Mesenchymal stem cell (in vitro differentiated cells and primary cell): ENCODE measurements at regions not wholly inside any gene's neighbourhood (a gene's known extent, or its start where the extent isn't known, plus 50 kb on each side); places are given as distances from the start of the nearest gene placed in this dataset.

Experiments
- DNase-seq: peaks from one replicate; pipeline ENCODE4 v3.0.0-alpha.2; 2013
- H2AFZ ChIP-seq: one replicate; pipeline ENCODE4 v1.6.1; 2013; ENCODE audit warnings: low read depth, mild to moderate bottlenecking, control low read depth, inconsistent platforms, low read length, moderate library complexity
- H2AK5ac ChIP-seq: 2 replicates; pipeline ENCODE4 v1.6.1; 2013; ENCODE audit warnings: low read length, moderate library complexity, mild to moderate bottlenecking, inconsistent platforms; ENCODE audit not compliant: severe bottlenecking
- H2BK120ac ChIP-seq: one replicate; pipeline ENCODE4 v1.6.1; 2013; ENCODE audit warnings: low read depth, mild to moderate bottlenecking, inconsistent platforms, low read length, moderate library complexity
- H2BK12ac ChIP-seq, 2 experiments: one replicate each; pipeline ENCODE4 v1.6.1; 2013; ENCODE audit warnings: inconsistent platforms in 2 of 2, low read length in 2 of 2, mild to moderate bottlenecking in 2 of 2, moderate library complexity in 2 of 2, control low read depth in 1 of 2
- H2BK15ac ChIP-seq: one replicate; pipeline ENCODE4 v1.6.1; 2013; ENCODE audit warnings: mild to moderate bottlenecking, low read depth, inconsistent platforms; ENCODE audit not compliant: poor library complexity, severe bottlenecking
- H2BK5ac ChIP-seq: 2 replicates; pipeline ENCODE4 v1.6.1; 2013; ENCODE audit warnings: low read depth, mild to moderate bottlenecking, low read length, control low read depth, inconsistent platforms; ENCODE audit not compliant: poor library complexity, severe bottlenecking
- H3K14ac ChIP-seq, 2 experiments: one replicate each; pipeline ENCODE4 v1.6.1; 2013; ENCODE audit warnings: inconsistent platforms in 2 of 2, low read length in 2 of 2, control low read depth in 1 of 2, mild to moderate bottlenecking in 1 of 2, moderate library complexity in 1 of 2
- H3K18ac ChIP-seq, 2 experiments: one replicate each; pipeline ENCODE4 v1.6.1; 2013; ENCODE audit warnings: inconsistent platforms in 2 of 2, low read length in 2 of 2, control low read depth in 1 of 2, low read depth in 1 of 2, mild to moderate bottlenecking in 1 of 2
- H3K23ac ChIP-seq, 2 experiments: one replicate each; pipeline ENCODE4 v1.6.1; 2013; ENCODE audit warnings: inconsistent platforms in 2 of 2, low read length in 2 of 2, mild to moderate bottlenecking in 2 of 2, moderate library complexity in 2 of 2, control low read depth in 1 of 2
- H3K27ac ChIP-seq: 2 replicates; pipeline ENCODE4 v1.5.1; 2013; ENCODE audit warnings: mild to moderate bottlenecking, moderate library complexity, low read length, control low read depth, inconsistent platforms; ENCODE audit not compliant: poor library complexity, severe bottlenecking
- H3K27me3 ChIP-seq, 2 experiments: 2 replicates each; pipeline versions ENCODE4 v1.6.1 to v1.7.0; 2013; ENCODE audit warnings: low read length in 2 of 2, mild to moderate bottlenecking in 2 of 2, moderate library complexity in 2 of 2, control low read depth in 1 of 2, inconsistent platforms in 1 of 2; ENCODE audit not compliant: control insufficient read depth in 1 of 2, insufficient read depth in 1 of 2
- H3K36me3 ChIP-seq, 2 experiments: 2 replicates each; pipeline versions ENCODE4 v1.6.1 to v1.7.0; 2013; ENCODE audit warnings: low read length in 2 of 2, control low read depth in 1 of 2, inconsistent platforms in 1 of 2, low read depth in 1 of 2, mild to moderate bottlenecking in 1 of 2; ENCODE audit not compliant: insufficient read depth in 2 of 2, control insufficient read depth in 1 of 2
- H3K4ac ChIP-seq, 2 experiments: one replicate each; pipeline ENCODE4 v1.6.1; 2013; ENCODE audit warnings: inconsistent platforms in 2 of 2, low read length in 2 of 2, mild to moderate bottlenecking in 2 of 2, moderate library complexity in 2 of 2, control low read depth in 1 of 2, low read depth in 1 of 2
- H3K4me1 ChIP-seq: 2 replicates; pipeline ENCODE4 v1.6.1; 2013; ENCODE audit warnings: low read depth, low read length, control low read depth; ENCODE audit not compliant: control insufficient read depth, insufficient read depth
- H3K4me2 ChIP-seq: 2 replicates; pipeline ENCODE4 v1.6.1; 2013; ENCODE audit warnings: low read length, mild to moderate bottlenecking, inconsistent platforms; ENCODE audit not compliant: poor library complexity, severe bottlenecking
- H3K4me3 ChIP-seq, 2 experiments: 2 replicates each; pipeline versions ENCODE4 v1.5.1 to v1.7.0; 2013; ENCODE audit warnings: low read length in 2 of 2, mild to moderate bottlenecking in 2 of 2, control low read depth in 1 of 2, low read depth in 1 of 2; ENCODE audit not compliant: insufficient read depth in 1 of 2
- H3K79me1 ChIP-seq: replicated peaks from 2 replicates; pipeline ENCODE4 v1.6.1; 2013; ENCODE audit warnings: mild to moderate bottlenecking, control low read depth, low read length, inconsistent platforms; ENCODE audit not compliant: poor library complexity, severe bottlenecking
- H3K9ac ChIP-seq: 2 replicates; pipeline ENCODE4 v1.7.0; 2013; ENCODE audit warnings: mild to moderate bottlenecking, low read length, moderate library complexity
- H3K9me3 ChIP-seq: 2 replicates; pipeline ENCODE4 v1.7.0; 2013; ENCODE audit warnings: mild to moderate bottlenecking, low read length; ENCODE audit not compliant: control insufficient read depth
- H4K8ac ChIP-seq: one replicate; pipeline ENCODE4 v1.6.1; 2013; ENCODE audit warnings: inconsistent platforms, mild to moderate bottlenecking, low read length, moderate library complexity
- H4K91ac ChIP-seq: one replicate; pipeline ENCODE4 v1.6.1; 2013; ENCODE audit warnings: mild to moderate bottlenecking, low read length, inconsistent platforms
- WGBS: methylation state at CpG from one replicate; pipeline ENCODE4 v1.1.7; 2013; ENCODE audit warnings: mixed read lengths; 5-methylcytosine and 5-hydroxymethylcytosine counted together

- no peak for DNase-seq
These were observed 142.9 kb upstream of the ZBED5 start for GRCh38 chr11:11000579-11001283.

DNA sequence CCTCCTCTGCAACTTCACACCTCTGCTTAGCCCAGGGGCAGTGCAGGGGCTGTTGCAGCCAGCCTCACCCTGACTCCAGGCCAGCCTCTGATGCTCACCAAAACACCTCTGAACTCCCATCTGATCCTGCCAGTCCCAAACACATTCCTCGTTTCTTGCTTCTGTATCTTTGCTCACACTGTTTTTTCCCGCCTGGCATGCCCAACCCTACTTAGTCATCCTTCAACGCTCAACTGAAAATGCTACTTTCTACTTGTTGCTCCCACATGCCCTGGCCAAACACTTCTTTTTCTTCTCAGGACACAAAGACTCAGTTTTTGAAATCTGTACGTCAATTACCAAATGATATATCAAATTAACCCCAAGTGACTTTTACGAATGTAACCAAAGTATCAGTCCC lies 140.8 kb upstream of the ZBED5 start:
- Histone ChIP-seq H3K14ac (no peak overlapping the region), H3K4ac (no peak overlapping the region), H3K27ac (no peak overlapping the region), H2BK15ac (no peak overlapping the region), H3K9me3 (no peaks in the 10 kb centered on the region), H3K4me3 (no peak overlapping the region), H3K79me1 (no peaks in the 10 kb centered on the region), H3K9ac (no peak overlapping the region), H3K18ac (no peak overlapping the region), H3K27me3 (peaks cover 20 to 51% of the 10 kb centered on the region in 2 experiments), H4K8ac (no peak overlapping the region), H3K4me2 (no peak overlapping the region), H3K23ac (no peak overlapping the region), H2BK12ac (no peak overlapping the region), H2AFZ (no peak overlapping the region), H4K91ac (no peak overlapping the region), H3K36me3 (no peaks in the 10 kb centered on the region), H2BK120ac (no peak overlapping the region), H2AK5ac (no peak overlapping the region), H3K4me1 (no peaks in the 10 kb centered on the region), H2BK5ac (no peak overlapping the region)
- 89% methylated on average over 5 of the region's 5 CpGs for WGBS
- DNase-seq = no peak

More at GRCh38 chr11:11000579-11001283, 142.9 kb upstream of the ZBED5 start:
- Histone ChIP-seq H3K79me1 (no peaks in the 10 kb centered on the region), H4K91ac (no peak overlapping the region), H2BK15ac (no peak overlapping the region), H3K18ac (no peak overlapping the region), H3K23ac (no peak overlapping the region), H3K4ac (no peak overlapping the region), H2BK5ac (no peak overlapping the region), H3K27ac (no peak overlapping the region), H2AK5ac (no peak overlapping the region), H3K4me1 (no peaks in the 10 kb centered on the region), H3K36me3 (no peaks in the 10 kb centered on the region), H3K4me2 (no peak overlapping the region), H3K4me3 (no peak overlapping the region), H2BK120ac (no peak overlapping the region), H2AFZ (no peak overlapping the region), H3K9ac (no peak overlapping the region), H2BK12ac (no peak overlapping the region), H4K8ac (no peak overlapping the region), H3K14ac (no peak overlapping the region), H3K27me3 (peaks cover 22 to 60% of the 10 kb centered on the region in 2 experiments), H3K9me3 (no peaks in the 10 kb centered on the region)
- WGBS = 86% methylated on average over 5 of the region's 7 CpGs

DNA sequence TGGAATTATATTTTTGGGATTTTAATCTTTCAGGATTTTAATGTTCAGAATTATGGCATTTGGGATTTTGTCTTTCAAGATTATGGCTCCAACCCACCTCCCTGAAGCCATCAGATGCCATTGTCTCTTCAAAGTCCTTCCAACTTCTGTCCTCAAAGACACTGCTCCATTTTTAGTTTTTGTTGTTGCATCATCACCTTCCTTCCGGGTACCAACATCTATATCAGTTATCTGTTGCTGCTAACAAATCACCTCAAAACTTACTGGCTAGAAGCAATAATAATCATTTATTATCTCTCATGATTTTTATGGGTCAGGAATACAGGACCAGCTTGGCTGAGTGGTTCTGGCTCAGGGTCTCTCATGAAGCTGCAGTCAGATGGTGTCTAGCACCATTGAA lies 138.8 kb upstream of the ZBED5 start:
- H3K4me1 ChIP-seq = no peaks in the 10 kb centered on the region
- H3K18ac ChIP-seq = no peak overlapping the region
- H3K9me3 ChIP-seq = no peaks in the 10 kb centered on the region
- H3K4me2 ChIP-seq = no peak overlapping the region
- no peaks in the 10 kb centered on the region for H3K36me3 ChIP-seq
- H3K27ac ChIP-seq = no peak overlapping the region
- no peaks in the 10 kb centered on the region for H3K79me1 ChIP-seq
- DNase-seq = no peak
- H3K4ac ChIP-seq = no peak overlapping the region
- H3K14ac ChIP-seq = no peak overlapping the region
- H2BK120ac ChIP-seq = no peak overlapping the region
- H2AFZ ChIP-seq = no peak overlapping the region
- no peak overlapping the region for H2BK15ac ChIP-seq
- H4K91ac ChIP-seq = no peak overlapping the region
- no peak overlapping the region for H3K23ac ChIP-seq
- H2AK5ac ChIP-seq = no peak overlapping the region
- H3K27me3 ChIP-seq = peaks cover 11 to 32% of the 10 kb centered on the region in 2 experiments
- no peak overlapping the region for H2BK12ac ChIP-seq
- no peak overlapping the region for H4K8ac ChIP-seq
- no peak overlapping the region for H3K9ac ChIP-seq
- H3K4me3 ChIP-seq = no peak overlapping the region
- H2BK5ac ChIP-seq = no peak overlapping the region
- no CpG with 5 or more reads among the region's 1 CpG for WGBS

GRCh38 chr11:10993640-10994039 lies 135.8 kb upstream of the ZBED5 start:
- Histone ChIP-seq H2AFZ (no peak overlapping the region), H3K4me3 (no peak overlapping the region), H4K91ac (no peak overlapping the region), H3K23ac (no peak overlapping the region), H3K18ac (no peak overlapping the region), H3K27me3 (peaks cover 0 to 16% of the 10 kb centered on the region in 2 experiments), H4K8ac (no peak overlapping the region), H3K9ac (no peak overlapping the region), H3K4me2 (no peak overlapping the region), H3K4ac (no peak overlapping the region), H2BK120ac (no peak overlapping the region), H3K36me3 (no peaks in the 10 kb centered on the region), H3K79me1 (no peaks in the 10 kb centered on the region), H3K9me3 (no peaks in the 10 kb centered on the region), H2BK5ac (no peak overlapping the region), H2BK15ac (no peak overlapping the region), H2BK12ac (no peak overlapping the region), H3K4me1 (peaks cover 3% of the 10 kb centered on the region), H3K14ac (no peak overlapping the region), H2AK5ac (no peak overlapping the region), H3K27ac (no peak overlapping the region)
- DNase-seq = no peak
- 84% methylated on average over 5 of the region's 5 CpGs for WGBS
